ENCODE measurements at regions not wholly inside any gene's neighbourhood (a gene's known extent, or its start where the extent isn't known, plus 50 kb on each side); places are given as distances from the start of the nearest gene placed in this dataset.
"Not testable (repeated sequence)": the region's sequence is repeated elsewhere in the genome, so short reads cannot be mapped to it uniquely, and the experiment has no call there.

- Mint-ChIP-seq H3K4me3 (no peak overlapping the region), H3K27me3 (no peaks in the 10 kb centered on the region), H3K27ac (no peak overlapping the region), H3K4me1 (no peaks in the 10 kb centered on the region), H3K9me3 (no peaks in the 10 kb centered on the region)
- ATAC-seq (no peak), DNase-seq (no peak)
Observed at GRCh38 chr1:9449976-9450696, 89.1 kb upstream of the SLC25A33 start.

GRCh38 chr1:9451081-9451480, 88.2 kb upstream of the SLC25A33 start:
- DNase-seq (no peak), ATAC-seq (no peak)
- Mint-ChIP-seq H3K27ac (no peak overlapping the region), H3K4me3 (no peak overlapping the region), H3K27me3 (no peaks in the 10 kb centered on the region), H3K9me3 (no peaks in the 10 kb centered on the region), H3K4me1 (no peaks in the 10 kb centered on the region)

- H3K4me1 Mint-ChIP-seq: no peaks in the 10 kb centered on the region
- H3K9me3 Mint-ChIP-seq: no peaks in the 10 kb centered on the region
- ATAC-seq (no peak), DNase-seq (no peak)
- H3K27me3 Mint-ChIP-seq: no peaks in the 10 kb centered on the region
- no peak overlapping the region for H3K4me3 Mint-ChIP-seq
- H3K27ac Mint-ChIP-seq: no peak overlapping the region
Observed at GRCh38 chr1:9452516-9453140, 86.6 kb upstream of the SLC25A33 start.

GRCh38 chr1:9453375-9453774, 85.9 kb upstream of the SLC25A33 start:
- H3K4me1 Mint-ChIP-seq: no peaks in the 10 kb centered on the region
- no peak for ATAC-seq
- no peak overlapping the region for H3K27ac Mint-ChIP-seq
- no peak overlapping the region for H3K4me3 Mint-ChIP-seq
- no peak for DNase-seq
- H3K9me3 Mint-ChIP-seq: no peaks in the 10 kb centered on the region
- H3K27me3 Mint-ChIP-seq: no peaks in the 10 kb centered on the region

- ATAC-seq (no peak), DNase-seq (no peak)
- no peaks in the 10 kb centered on the region for H3K4me1 Mint-ChIP-seq
- no peaks in the 10 kb centered on the region for H3K9me3 Mint-ChIP-seq
- no peaks in the 10 kb centered on the region for H3K27me3 Mint-ChIP-seq
- no peak overlapping the region for H3K27ac Mint-ChIP-seq
- H3K4me3 Mint-ChIP-seq: no peak overlapping the region
Observed at GRCh38 chr1:9453779-9454418, 85.4 kb upstream of the SLC25A33 start.

GRCh38 chr1:9454494-9455066, 84.7 kb upstream of the SLC25A33 start:
- ATAC-seq: no peak
- no peak overlapping the region for H3K27ac Mint-ChIP-seq
- no peaks in the 10 kb centered on the region for H3K27me3 Mint-ChIP-seq
- DNase-seq: no peak
- H3K4me3 Mint-ChIP-seq: no peak overlapping the region
- no peaks in the 10 kb centered on the region for H3K9me3 Mint-ChIP-seq
- no peaks in the 10 kb centered on the region for H3K4me1 Mint-ChIP-seq

GRCh38 chr1:9455487-9456234, 83.6 kb upstream of the SLC25A33 start:
- H3K27me3 Mint-ChIP-seq: no peaks in the 10 kb centered on the region
- ATAC-seq: peak; percentile 78
- no peaks in the 10 kb centered on the region for H3K9me3 Mint-ChIP-seq
- no peaks in the 10 kb centered on the region for H3K4me1 Mint-ChIP-seq
- no peak overlapping the region for H3K4me3 Mint-ChIP-seq
- H3K27ac Mint-ChIP-seq: no peak overlapping the region
- peak; percentile 56 to 57 for DNase-seq

GRCh38 chr1:9456833-9457232, 82.4 kb upstream of the SLC25A33 start:
- DNase-seq (no peak), ATAC-seq (no peak)
- Mint-ChIP-seq H3K4me3 (no peak overlapping the region), H3K4me1 (no peaks in the 10 kb centered on the region), H3K27ac (no peak overlapping the region), H3K27me3 (no peaks in the 10 kb centered on the region), H3K9me3 (no peaks in the 10 kb centered on the region)

GRCh38 chr1:9459816-9460407, 79.4 kb upstream of the SLC25A33 start:
- Mint-ChIP-seq H3K4me3 (no peak overlapping the region), H3K27me3 (no peaks in the 10 kb centered on the region), H3K9me3 (no peaks in the 10 kb centered on the region), H3K27ac (peak overlapping the region in 1 of 2 donors; percentile 83), H3K4me1 (no peaks in the 10 kb centered on the region)
- DNase-seq (no peak), ATAC-seq (no peak)

GRCh38 chr1:9465640-9466039, 73.6 kb upstream of the SLC25A33 start:
- DNase-seq: no peak
- Mint-ChIP-seq H3K9me3 (no peaks in the 10 kb centered on the region), H3K4me3 (no peak overlapping the region), H3K4me1 (no peaks in the 10 kb centered on the region), H3K27ac (no peak overlapping the region), H3K27me3 (peaks cover 28% of the 10 kb centered on the region)
- ATAC-seq: no peak

- H3K4me1 Mint-ChIP-seq: no peaks in the 10 kb centered on the region
- H3K9me3 Mint-ChIP-seq: no peaks in the 10 kb centered on the region
- H3K4me3 Mint-ChIP-seq: no peak overlapping the region
- ATAC-seq (no peak), DNase-seq (no peak)
- no peak overlapping the region for H3K27ac Mint-ChIP-seq
- peaks cover 42% of the 10 kb centered on the region for H3K27me3 Mint-ChIP-seq
Observed at GRCh38 chr1:9466780-9467758, 72.2 kb upstream of the SLC25A33 start.

GRCh38 chr1:9469882-9470281, 69.4 kb upstream of the SLC25A33 start:
- H3K27ac Mint-ChIP-seq, H3K9me3 Mint-ChIP-seq, ATAC-seq, H3K4me3 Mint-ChIP-seq, DNase-seq, H3K4me1 Mint-ChIP-seq: not testable (repeated sequence)
- peaks cover 43% of the 10 kb centered on the region for H3K27me3 Mint-ChIP-seq

- no peaks in the 10 kb centered on the region for H3K4me1 Mint-ChIP-seq
- no peak overlapping the region for H3K27ac Mint-ChIP-seq
- H3K9me3 Mint-ChIP-seq: no peaks in the 10 kb centered on the region
- DNase-seq (no peak), ATAC-seq (no peak)
- peaks cover 33% of the 10 kb centered on the region for H3K27me3 Mint-ChIP-seq
- no peak overlapping the region for H3K4me3 Mint-ChIP-seq
Observed at GRCh38 chr1:9471679-9472078, 67.6 kb upstream of the SLC25A33 start.

- Mint-ChIP-seq H3K4me3 (no peak overlapping the region), H3K4me1 (no peaks in the 10 kb centered on the region), H3K9me3 (no peaks in the 10 kb centered on the region), H3K27me3 (peaks cover 25% of the 10 kb centered on the region), H3K27ac (no peak overlapping the region)
- no peak for ATAC-seq
- DNase-seq: no peak
Observed at GRCh38 chr1:9472386-9473031, 66.8 kb upstream of the SLC25A33 start.

All from stimulated activated naive CD8-positive, alpha-beta T cell treated with anti-CD3 and anti-CD28 coated beads, Interleukin-15, amount 100 ng/mL, for 72 hours (primary cell).